GM19467 (cell line): ENCODE measurements at regions not wholly inside any gene's neighbourhood (a gene's known extent, or its start where the extent isn't known, plus 50 kb on each side); places are given as distances from the start of the nearest gene placed in this dataset.

Experiments used
- ATAC-seq: cut with Tn5 transposase; IDR thresholded peaks from one replicate; pipeline ENCODE4 v1.9.1; 2021; ENCODE audit warnings: mild to moderate bottlenecking, moderate library complexity; ENCODE audit not compliant: unreplicated experiment

DNA sequence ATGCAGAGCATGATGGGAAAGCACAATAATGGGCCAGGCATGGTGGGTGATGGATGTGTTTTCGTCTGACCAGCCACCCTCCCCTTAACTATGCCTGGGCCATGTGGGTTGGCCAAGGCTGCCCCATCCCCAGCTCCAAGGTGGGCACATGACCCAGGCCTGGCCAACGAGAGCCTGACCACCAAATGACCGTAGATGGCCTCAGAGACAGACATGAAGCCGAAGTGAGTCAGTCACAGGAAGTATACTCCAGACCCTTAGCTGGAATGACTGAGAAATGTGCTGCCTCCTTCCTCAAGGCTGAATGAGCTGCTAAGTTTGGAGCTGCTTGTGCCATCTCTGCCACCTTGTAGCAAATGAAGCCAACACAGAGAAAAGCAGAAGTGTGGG, 233.6 kb downstream of the BCL11B start:
- no peak for ATAC-seq

GRCh38 chr14:99039331-99040041, 232.5 kb downstream of the BCL11B start:
- no peak for ATAC-seq

- no peak for ATAC-seq
These were observed 231.9 kb downstream of the BCL11B start for GRCh38 chr14:99040052-99040451.

GRCh38 chr14:99040711-99041110, 231.3 kb downstream of the BCL11B start:
- ATAC-seq = no peak

GRCh38 chr14:99041141-99041819, 230.7 kb downstream of the BCL11B start:
- no peak for ATAC-seq

- no peak for ATAC-seq
These were observed 230.2 kb downstream of the BCL11B start for GRCh38 chr14:99041820-99042174.

- no peak for ATAC-seq
These were observed 229.4 kb downstream of the BCL11B start for GRCh38 chr14:99042381-99043266.

DNA sequence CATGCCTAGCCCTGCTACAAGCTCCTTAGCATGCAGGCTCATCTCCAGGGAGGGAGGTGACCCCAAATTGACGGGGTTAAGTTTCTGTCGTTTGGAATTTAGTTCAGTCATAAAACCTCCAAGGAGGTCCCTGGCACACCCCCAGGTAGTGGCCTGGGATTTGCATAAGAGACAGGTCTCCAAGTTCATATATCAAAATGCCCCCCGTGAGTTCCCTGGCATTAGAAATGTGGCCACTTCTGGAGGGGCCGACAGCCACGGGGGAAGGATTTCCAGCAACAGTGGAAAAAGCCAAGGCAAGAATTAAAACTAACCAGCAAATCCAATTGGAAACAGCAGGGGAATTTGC, 228.8 kb downstream of the BCL11B start:
- ATAC-seq = no peak

DNA sequence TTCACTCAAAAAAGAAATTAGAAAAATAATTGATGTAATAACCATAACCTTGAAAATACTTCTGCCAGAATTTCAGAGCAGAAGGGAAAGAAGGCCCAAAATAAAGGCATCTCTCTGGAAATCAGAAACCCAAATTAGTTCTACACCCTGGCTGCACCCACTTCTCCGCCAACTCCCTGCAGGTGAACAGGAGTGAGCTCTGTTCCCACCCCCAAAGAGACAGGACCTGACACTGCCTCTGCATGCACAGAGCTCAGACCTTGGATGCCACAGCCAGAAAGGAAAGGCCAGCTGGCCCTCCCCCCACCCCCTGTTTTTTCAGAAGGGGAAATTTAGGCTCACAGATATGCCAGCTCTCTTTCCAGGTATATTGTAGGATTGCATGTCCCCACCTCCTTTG, 228.2 kb downstream of the BCL11B start:
- ATAC-seq = no peak

- no peak for ATAC-seq
These were observed 224.5 kb downstream of the BCL11B start for GRCh38 chr14:99047441-99048031.

DNA sequence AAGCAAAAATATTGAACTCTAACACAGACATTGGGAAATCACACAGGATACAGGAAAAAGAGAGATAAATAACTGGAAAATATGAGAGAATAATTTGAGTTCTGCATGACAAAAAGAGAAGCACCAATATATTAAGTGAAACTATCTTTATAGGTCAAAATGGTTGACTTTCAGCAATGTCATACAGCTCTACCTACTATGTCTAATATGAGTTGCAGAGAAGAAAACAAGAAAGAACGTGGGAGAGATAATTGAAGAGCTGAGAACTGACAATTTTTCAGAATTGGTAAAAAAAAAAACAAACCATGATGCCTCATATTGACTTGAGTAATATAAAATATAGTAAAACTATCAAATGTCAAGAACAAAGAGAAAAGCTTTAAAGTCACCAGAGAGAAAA, 221.7 kb downstream of the BCL11B start:
- ATAC-seq = no peak

- ATAC-seq = no peak
These were observed 219.5 kb downstream of the BCL11B start for GRCh38 chr14:99052467-99052866.

GRCh38 chr14:99055019-99055418, 217.0 kb downstream of the BCL11B start:
- ATAC-seq = no peak

DNA sequence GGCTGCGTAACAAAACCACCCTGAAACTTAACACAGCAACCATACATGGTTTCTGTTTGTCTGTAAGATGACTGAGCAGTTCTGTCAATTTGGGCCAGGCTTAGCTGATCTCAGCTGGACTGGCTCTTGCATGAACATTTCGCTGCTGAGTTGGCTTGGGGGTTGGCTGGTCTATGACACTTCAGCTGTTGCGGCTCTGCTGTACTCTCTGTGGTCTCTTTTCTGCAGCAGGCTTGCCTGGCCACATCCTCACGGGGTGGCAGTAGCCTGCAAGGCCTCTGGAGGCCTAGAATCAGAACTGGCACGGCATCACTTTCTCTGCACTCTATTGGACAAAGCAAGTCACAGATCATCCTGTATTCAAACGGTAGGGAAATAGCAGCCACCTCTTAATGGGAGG, 216.2 kb downstream of the BCL11B start:
- no peak for ATAC-seq

DNA sequence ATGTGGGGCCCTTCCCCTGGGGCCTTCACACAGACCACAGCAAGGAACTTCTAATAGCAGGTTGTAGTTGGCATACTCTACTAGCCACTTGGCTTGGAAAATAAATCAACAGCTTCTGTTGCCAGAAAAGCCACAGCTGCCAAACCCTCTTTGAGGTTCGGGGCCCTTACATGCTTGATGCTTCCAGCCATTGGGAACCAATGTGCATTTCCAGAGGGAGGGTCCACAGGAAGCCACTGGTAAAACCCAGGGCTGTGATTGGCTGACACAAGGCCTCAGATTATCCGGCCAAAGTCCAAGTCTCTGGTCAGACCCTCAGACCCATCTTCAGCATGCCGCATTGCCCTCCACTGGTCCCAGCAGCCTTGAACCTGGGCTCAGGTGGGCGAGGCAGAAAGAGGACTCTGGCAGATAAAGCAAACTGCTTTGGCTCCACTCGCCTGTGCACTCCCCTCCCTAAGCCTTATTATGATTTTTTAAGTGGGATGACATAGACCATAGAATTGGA, 214.4 kb downstream of the BCL11B start:
- ATAC-seq = no peak

- ATAC-seq = no peak
These were observed 213.5 kb downstream of the BCL11B start for GRCh38 chr14:99058542-99058941.

GRCh38 chr14:99062216-99062615, 209.8 kb downstream of the BCL11B start:
- ATAC-seq = no peak

DNA sequence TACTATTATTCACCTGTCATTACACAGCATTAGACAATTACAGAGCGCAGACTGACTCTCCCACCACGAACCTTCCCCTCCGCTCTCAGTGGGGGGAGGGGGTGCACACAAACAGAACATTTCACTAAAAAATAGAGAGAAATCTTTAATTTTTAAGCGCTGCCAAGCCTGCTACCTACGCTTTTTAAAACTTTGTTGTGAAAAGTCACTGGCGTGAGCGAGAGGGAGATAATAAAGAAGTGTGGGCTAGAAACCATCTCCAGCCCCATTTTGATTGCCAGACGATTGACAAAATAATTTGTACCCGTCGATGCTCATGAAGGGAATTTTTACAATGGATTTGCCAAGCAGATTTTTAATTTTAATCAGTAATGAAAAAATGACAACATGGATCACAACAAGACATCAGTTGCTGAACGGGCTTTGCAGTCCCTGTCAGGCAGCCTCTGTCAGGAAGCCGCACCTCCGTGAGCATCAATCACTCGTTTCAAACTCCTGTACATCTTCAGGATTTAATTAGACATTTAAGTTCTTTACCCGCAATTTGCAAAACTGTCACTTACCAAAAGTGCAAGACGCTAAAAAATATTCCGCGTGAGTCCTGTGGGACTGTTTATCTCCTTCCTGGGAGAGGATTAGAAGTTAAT, 209.1 kb downstream of the BCL11B start:
- ATAC-seq = no peak

DNA sequence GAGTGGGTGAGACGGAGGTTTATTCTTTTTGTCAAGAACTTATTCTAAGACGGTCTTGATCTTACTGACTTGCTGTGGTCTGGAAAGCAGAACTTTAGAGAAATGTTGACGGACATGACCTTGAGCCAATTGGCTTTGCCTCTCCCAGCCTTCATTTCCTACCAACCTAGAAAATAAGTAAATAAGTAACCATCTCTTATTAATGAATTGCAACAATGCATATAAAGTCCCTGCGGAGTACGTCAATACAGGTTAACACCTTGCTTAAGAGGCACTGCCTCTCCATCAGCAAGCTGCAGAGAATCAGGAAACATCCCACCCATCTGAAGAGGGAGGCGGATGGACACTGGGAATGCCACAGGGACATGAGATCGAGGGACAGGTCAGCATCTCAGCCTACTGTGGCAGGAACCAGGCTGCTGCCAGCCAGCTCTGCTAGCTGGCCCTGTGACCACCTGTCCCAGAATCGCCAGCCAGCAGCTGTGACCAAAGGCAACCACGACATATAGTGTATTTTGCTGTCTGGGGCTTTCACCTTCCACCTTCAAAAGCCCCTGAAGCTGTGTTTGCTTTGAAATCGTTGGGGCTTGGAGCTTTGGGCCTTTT, 208.3 kb downstream of the BCL11B start:
- ATAC-seq = no peak

DNA sequence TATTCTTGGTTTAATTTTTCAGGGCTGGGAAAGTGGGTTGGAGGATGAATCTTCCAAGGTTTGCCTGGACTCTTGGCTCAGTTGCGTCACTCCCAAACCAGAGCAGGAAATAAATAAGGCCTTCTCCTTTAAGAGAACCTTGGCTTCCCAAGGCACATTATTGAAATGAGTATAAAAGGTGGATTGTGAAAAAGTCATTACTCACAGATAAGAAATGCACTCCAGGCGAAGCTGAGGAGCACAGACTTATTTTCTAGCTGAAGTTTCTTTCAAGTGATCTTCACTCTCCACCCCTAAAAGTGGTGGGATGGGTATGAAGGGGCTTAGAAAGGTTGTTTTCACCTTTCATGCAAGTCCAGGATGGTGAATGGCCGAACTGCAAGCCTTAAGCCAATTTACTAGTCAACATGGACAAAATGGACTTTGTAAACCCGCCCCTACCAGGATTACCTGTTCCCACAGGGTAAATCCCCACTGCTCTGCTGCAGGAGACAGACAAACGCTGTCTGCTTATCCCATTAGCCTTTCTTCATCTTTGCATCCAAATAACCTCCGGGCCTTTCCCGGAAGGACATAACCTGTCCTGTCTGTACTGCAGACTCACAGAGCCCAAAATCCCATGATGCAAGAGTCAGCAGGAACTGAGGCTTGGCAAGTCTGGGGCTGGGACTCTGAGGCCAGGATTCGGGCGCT, 207.6 kb downstream of the BCL11B start:
- no peak for ATAC-seq
